ENCODE measurements at regions not wholly inside any gene's neighbourhood (a gene's known extent, or its start where the extent isn't known, plus 50 kb on each side); places are given as distances from the start of the nearest gene placed in this dataset.

- TF ChIP-seq CTCF (IDR thresholded peaks at IDR 0.05) (no peak), EP300 (IDR thresholded peaks at IDR 0.05) (no peak), POLR2AphosphoS5 (IDR thresholded peaks at IDR 0.05) (no peak), POLR2A (IDR thresholded peaks at IDR 0.05) (no peak)
These were observed 85.5 kb upstream of the RSPO3 start for GRCh38 chr6:127032971-127033370.
